CD4-positive, alpha-beta memory T cell (primary cell): ENCODE measurements at regions not wholly inside any gene's neighbourhood (a gene's known extent, or its start where the extent isn't known, plus 50 kb on each side); places are given as distances from the start of the nearest gene placed in this dataset.

ENCODE experiments used
- CTCF ChIA-PET: fragments of 350-600 bp; sonication (Branson Sonifier 250); formaldehyde crosslinking; loops from one replicate; lab custom pipeline; 2021; ENCODE audit warnings: inconsistent platforms; ENCODE audit not compliant: partially characterized antibody; lab: Charles Lee
- POLR2A ChIA-PET: fragments of 350-600 bp; sonication (Branson Sonifier 250); formaldehyde crosslinking; loops from one replicate; lab custom pipeline; 2021; ENCODE audit not compliant: partially characterized antibody; lab: Charles Lee
- DNase-seq, 5 donors: peaks; one replicate each; pipeline versions ENCODE4 v3.0.0 to v3.0.0-alpha.2; 2020 to 2022; ENCODE audit warnings: mixed read lengths in 1 of 5
- H3K27ac ChIP-seq: one replicate; pipeline ENCODE4 v1.7.0; 2013; ENCODE audit warnings: low read depth, low read length
- H3K27me3 ChIP-seq: 2 replicates; pipeline ENCODE4 v1.7.0; 2013; ENCODE audit warnings: mild to moderate bottlenecking, low read length, moderate library complexity; ENCODE audit not compliant: insufficient read depth
- H3K36me3 ChIP-seq: 2 replicates; pipeline ENCODE4 v1.7.0; 2013; ENCODE audit warnings: mild to moderate bottlenecking, low read length, moderate library complexity; ENCODE audit not compliant: insufficient read depth
- H3K4me1 ChIP-seq: 2 replicates; pipeline ENCODE4 v1.7.0; 2013; ENCODE audit warnings: mild to moderate bottlenecking, low read length, moderate library complexity; ENCODE audit not compliant: insufficient read depth
- H3K4me3 ChIP-seq, 2 donors: one replicate each; pipeline ENCODE4 v1.7.0; 2013; ENCODE audit warnings: low read length in 2 of 2, mild to moderate bottlenecking in 1 of 2
- H3K9me3 ChIP-seq, 2 donors: one replicate each; pipeline ENCODE4 v1.7.0; 2013; ENCODE audit warnings: low read length in 2 of 2, control low read depth in 1 of 2; ENCODE audit not compliant: control insufficient read depth in 1 of 2
- H3K27ac Mint-ChIP-seq, 7 donors: one replicate each; pipeline ENCODE4 v1.8.0; 2020 to 2021; ENCODE audit warnings: mixed read lengths in 7 of 7, mild to moderate bottlenecking in 6 of 7, inconsistent platforms in 3 of 7, moderate library complexity in 3 of 7
- H3K27me3 Mint-ChIP-seq, 2 donors: one replicate each; pipeline ENCODE4 v1.8.0; 2020 to 2021; ENCODE audit warnings: mixed read lengths in 2 of 2
- H3K36me3 Mint-ChIP-seq, 2 donors: one replicate each; pipeline ENCODE4 v1.8.0; 2020 to 2021; ENCODE audit warnings: mixed read lengths in 2 of 2, inconsistent platforms in 1 of 2, mild to moderate bottlenecking in 1 of 2
- H3K4me1 Mint-ChIP-seq, 4 donors: one replicate each; pipeline ENCODE4 v1.8.0; 2020 to 2021; ENCODE audit warnings: mixed read lengths in 4 of 4, mild to moderate bottlenecking in 1 of 4
- H3K4me3 Mint-ChIP-seq, 8 donors: one replicate each; pipeline ENCODE4 v1.8.0; 2020 to 2021; ENCODE audit warnings: mixed read lengths in 8 of 8, mild to moderate bottlenecking in 7 of 8, moderate library complexity in 6 of 8, inconsistent platforms in 3 of 8
- H3K9me3 Mint-ChIP-seq, 8 donors: one replicate each; pipeline ENCODE4 v1.8.0; 2020 to 2021; ENCODE audit warnings: mixed read lengths in 8 of 8, mild to moderate bottlenecking in 5 of 8, inconsistent platforms in 3 of 8, moderate library complexity in 1 of 8
- intact Hi-C: fragments of 100-400 bp; cut with micrococcal nuclease; formaldehyde crosslinking; loops from one replicate; pipeline ENCODE4 v1.15.1; 2023

DNA sequence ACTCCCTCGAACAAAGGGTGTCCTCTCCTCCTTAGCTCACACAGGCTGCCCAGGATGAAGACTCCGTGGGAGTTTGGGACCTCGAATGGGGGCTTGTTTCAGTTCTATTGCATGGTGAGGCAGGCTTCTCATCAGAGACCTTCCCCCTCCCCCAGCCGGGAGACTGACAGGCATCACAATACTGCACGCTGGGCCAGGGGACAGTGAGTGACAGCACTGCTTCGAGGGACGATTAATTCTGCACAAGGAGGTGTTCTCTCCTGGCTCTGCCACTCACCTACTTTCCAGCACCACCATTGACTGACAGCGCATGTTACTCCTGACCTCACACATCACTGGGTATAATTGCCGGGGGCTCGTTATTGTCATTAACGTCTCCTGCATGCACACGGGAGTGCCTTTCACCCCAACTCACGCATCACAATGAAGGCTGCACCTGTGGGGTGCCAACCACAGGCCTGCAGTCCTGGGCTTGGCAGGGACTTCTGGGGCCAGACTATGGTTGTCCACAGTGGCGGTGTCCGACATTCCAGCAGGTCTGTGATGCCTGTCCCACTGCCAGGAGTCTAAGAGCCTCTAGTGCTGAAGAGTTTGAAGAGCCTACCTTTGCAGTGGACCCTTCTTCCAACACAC lies 412.2 kb upstream of the TSHZ3 start:
- no peak overlapping the region for H3K4me3 Mint-ChIP-seq
- no peak overlapping the region for H3K4me3 ChIP-seq

DNA sequence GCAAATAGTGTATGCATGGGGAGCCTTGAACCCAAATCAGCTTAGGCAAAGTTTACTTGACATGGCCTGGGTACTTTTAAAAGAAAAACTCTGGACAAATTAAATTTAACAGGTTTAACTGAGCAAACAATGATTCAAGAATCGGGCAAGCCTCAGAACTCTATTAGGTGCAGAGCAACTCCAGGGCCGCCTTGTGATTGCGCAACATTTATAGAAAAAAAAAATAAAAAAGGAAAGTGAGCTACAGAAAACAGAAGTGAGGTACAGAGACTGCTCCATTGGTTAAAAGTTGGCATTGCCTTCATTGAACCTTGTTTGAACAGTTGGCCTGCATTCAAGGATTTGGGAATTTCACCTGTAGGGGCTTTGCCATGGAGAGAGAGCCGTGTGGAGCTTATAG lies 421.0 kb upstream of the TSHZ3 start:
- Mint-ChIP-seq H3K36me3 (no peaks in the 10 kb centered on the region), H3K27me3 (peaks cover 0 to 5% of the 10 kb centered on the region in 2 donors), H3K9me3 (peaks cover 0 to 5% (median 2%) of the 10 kb centered on the region in 8 donors), H3K27ac (peak overlapping the region in 1 of 7 donors; percentile 58), H3K4me1 (no peaks in the 10 kb centered on the region), H3K4me3 (no peak overlapping the region)
- Histone ChIP-seq H3K4me1 (no peaks in the 10 kb centered on the region), H3K27me3 (no peaks in the 10 kb centered on the region), H3K27ac (no peak overlapping the region), H3K9me3 (no peaks in the 10 kb centered on the region), H3K36me3 (no peaks in the 10 kb centered on the region), H3K4me3 (no peak overlapping the region)
- ChIA-PET POLR2A (no interaction called here), CTCF (no interaction called here)
- no peak for DNase-seq
- intact Hi-C loops: no loop called here

More for the DNA sequence above, 412.2 kb upstream of the TSHZ3 start:
- no peak for DNase-seq
- Mint-ChIP-seq H3K27ac (no peak overlapping the region), H3K27me3 (no peaks in the 10 kb centered on the region), H3K9me3 (peaks cover 2 to 8% (median 6%) of the 10 kb centered on the region in 8 donors), H3K36me3 (no peaks in the 10 kb centered on the region), H3K4me1 (no peaks in the 10 kb centered on the region)
- intact Hi-C loops: no loop called here
- Histone ChIP-seq H3K27me3 (no peaks in the 10 kb centered on the region), H3K36me3 (no peaks in the 10 kb centered on the region), H3K9me3 (no peaks in the 10 kb centered on the region), H3K4me1 (no peaks in the 10 kb centered on the region), H3K27ac (no peak overlapping the region)
- ChIA-PET CTCF (no interaction called here), POLR2A (no interaction called here)

DNA sequence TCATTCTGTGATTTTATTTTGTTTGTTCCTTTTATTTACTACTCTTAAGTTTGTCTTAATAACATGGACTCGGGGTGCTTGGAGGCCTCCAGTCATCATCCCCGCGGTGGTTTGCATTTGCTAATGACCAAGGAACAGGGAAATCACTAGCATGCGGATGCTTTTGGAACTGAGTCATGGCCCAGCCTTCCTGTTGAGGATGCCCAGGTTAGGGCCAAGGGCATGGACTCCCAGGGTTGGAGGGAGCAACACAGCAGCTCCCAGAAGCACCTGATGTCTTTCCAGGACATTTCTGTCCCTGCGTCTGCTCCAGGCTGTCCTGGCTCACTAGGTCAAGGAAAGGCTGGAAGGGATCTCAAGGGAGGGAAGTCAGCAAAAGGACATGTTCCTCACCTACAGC lies 423.7 kb upstream of the TSHZ3 start:
- POLR2A ChIA-PET: no interaction called here
- H3K27ac Mint-ChIP-seq: no peak overlapping the region

DNA sequence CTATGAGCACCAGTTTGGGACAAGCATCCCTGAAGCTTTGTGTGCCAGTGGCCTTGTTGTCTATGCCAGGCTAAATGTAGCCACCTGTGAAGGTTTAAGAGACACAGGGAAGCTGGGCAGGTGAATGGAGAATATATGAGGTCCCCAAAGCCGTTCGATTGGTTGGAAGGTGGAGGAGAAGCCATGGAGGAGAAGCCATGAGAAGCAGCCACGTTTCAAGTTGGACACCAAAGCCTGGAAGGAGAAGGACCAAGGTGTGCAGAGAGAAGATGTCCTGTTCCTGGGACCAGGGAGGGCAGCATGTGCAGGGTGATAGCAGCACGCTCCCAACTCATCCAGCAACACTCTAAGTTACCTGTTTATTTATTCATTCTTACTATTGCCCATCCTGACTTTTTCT lies 432.3 kb upstream of the TSHZ3 start:
- Histone ChIP-seq H3K36me3 (no peaks in the 10 kb centered on the region), H3K27me3 (no peaks in the 10 kb centered on the region), H3K27ac (no peak overlapping the region), H3K4me3 (no peak overlapping the region), H3K4me1 (no peaks in the 10 kb centered on the region), H3K9me3 (no peaks in the 10 kb centered on the region)
- H3K9me3 Mint-ChIP-seq: peaks cover 0 to 2% (median 0%) of the 10 kb centered on the region in 8 donors
- H3K36me3 Mint-ChIP-seq: no peaks in the 10 kb centered on the region
- intact Hi-C loops: no loop called here
- ChIA-PET CTCF (no interaction called here), POLR2A (no interaction called here)
- no peaks in the 10 kb centered on the region for H3K4me1 Mint-ChIP-seq
- peaks cover 0 to 4% of the 10 kb centered on the region in 2 donors for H3K27me3 Mint-ChIP-seq
- DNase-seq: no peak
- H3K27ac Mint-ChIP-seq: no peak overlapping the region
- no peak overlapping the region for H3K4me3 Mint-ChIP-seq

More for the DNA sequence above, 423.7 kb upstream of the TSHZ3 start:
- Histone ChIP-seq H3K9me3 (no peaks in the 10 kb centered on the region), H3K27me3 (no peaks in the 10 kb centered on the region), H3K27ac (no peak overlapping the region), H3K4me1 (no peaks in the 10 kb centered on the region), H3K36me3 (no peaks in the 10 kb centered on the region), H3K4me3 (no peak overlapping the region)
- intact Hi-C loops: no loop called here
- Mint-ChIP-seq H3K4me1 (no peaks in the 10 kb centered on the region), H3K4me3 (no peak overlapping the region), H3K9me3 (peaks cover 0 to 4% (median 0%) of the 10 kb centered on the region in 8 donors), H3K27me3 (no peaks in the 10 kb centered on the region), H3K36me3 (no peaks in the 10 kb centered on the region)
- no peak for DNase-seq
- CTCF ChIA-PET: no interaction called here

DNA sequence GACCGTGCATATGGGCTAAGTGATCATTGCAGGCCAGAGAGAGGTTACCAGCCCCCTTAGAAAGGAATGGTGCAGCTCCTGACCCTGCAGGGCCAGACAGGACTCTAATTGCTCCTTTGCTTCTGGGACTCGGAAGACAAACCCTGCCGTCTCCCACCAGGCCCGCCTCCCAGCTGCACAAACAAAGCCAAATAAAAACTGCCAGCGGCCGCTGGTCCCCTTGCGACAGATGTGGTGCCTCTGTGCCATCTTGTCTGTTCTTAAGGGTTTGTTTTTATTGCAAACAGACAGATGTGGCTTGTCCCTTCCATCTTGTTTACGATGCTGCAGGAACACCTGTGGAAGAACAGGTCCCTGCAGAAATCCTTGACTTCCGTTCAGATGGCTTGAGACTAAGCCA lies 434.4 kb upstream of the TSHZ3 start:
- no peak overlapping the region for H3K4me3 Mint-ChIP-seq
- no peaks in the 10 kb centered on the region for H3K9me3 ChIP-seq
- intact Hi-C loops: no loop called here
- no peak overlapping the region for H3K27ac ChIP-seq
- no peaks in the 10 kb centered on the region for H3K4me1 ChIP-seq
- DNase-seq: no peak
- peaks cover 0 to 2% (median 0%) of the 10 kb centered on the region in 8 donors for H3K9me3 Mint-ChIP-seq
- no peaks in the 10 kb centered on the region for H3K36me3 ChIP-seq
- no peaks in the 10 kb centered on the region for H3K36me3 Mint-ChIP-seq
- no peak overlapping the region for H3K27ac Mint-ChIP-seq
- H3K27me3 Mint-ChIP-seq: peaks cover 0 to 4% of the 10 kb centered on the region in 2 donors
- ChIA-PET CTCF (no interaction called here), POLR2A (no interaction called here)
- no peaks in the 10 kb centered on the region for H3K4me1 Mint-ChIP-seq
- H3K27me3 ChIP-seq: no peaks in the 10 kb centered on the region
- no peak overlapping the region for H3K4me3 ChIP-seq

DNA sequence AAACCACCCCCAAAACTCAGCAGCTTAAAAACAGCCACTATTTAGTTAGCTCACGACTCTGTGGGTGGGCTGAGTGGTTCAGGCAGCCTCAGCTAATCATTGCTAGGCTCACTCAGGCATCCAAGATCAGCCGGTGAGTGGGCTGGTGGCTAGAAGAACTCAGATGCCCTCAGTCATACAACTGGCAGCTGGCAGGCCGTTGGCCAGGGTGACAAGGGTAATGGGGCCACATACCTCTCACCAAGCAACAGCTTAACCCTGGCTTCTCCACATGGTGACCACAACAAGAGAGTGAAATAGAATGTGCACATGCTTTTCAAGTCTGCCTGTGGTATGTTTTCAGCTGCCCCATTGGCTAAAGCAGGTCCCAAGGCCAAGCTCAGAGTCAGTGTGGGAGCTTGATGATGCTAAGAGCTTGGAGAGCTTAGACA lies 435.4 kb upstream of the TSHZ3 start:
- Mint-ChIP-seq H3K4me3 (no peak overlapping the region), H3K27me3 (peaks cover 0 to 4% of the 10 kb centered on the region in 2 donors), H3K36me3 (no peaks in the 10 kb centered on the region), H3K9me3 (peaks cover 0 to 5% (median 2%) of the 10 kb centered on the region in 8 donors), H3K4me1 (no peaks in the 10 kb centered on the region), H3K27ac (no peak overlapping the region)
- Histone ChIP-seq H3K4me1 (no peaks in the 10 kb centered on the region), H3K9me3 (no peaks in the 10 kb centered on the region), H3K27ac (no peak overlapping the region), H3K27me3 (no peaks in the 10 kb centered on the region), H3K36me3 (no peaks in the 10 kb centered on the region), H3K4me3 (no peak overlapping the region)
- intact Hi-C loops: no loop called here
- DNase-seq: no peak
- ChIA-PET CTCF (no interaction called here), POLR2A (no interaction called here)

DNA sequence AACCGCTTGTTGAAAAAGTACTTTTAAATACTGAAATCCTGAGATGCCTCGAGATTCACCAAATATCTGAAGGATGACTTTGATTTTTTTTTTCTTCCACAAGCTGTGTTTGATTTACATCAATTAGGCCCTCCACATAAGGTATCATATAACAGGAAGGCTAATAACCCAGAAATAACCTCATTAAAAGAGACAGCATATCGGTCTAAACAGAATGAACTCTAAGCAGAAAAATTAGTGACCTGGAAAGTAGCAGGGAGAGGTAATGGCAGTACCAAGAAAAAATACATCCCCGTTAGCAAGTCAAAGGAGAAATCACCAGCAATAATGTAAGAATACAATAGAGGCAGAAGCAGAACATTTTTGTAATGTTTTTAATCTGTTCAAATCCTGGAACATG lies 452.4 kb upstream of the TSHZ3 start:
- Histone ChIP-seq H3K36me3 (no peaks in the 10 kb centered on the region), H3K4me1 (no peaks in the 10 kb centered on the region), H3K27me3 (no peaks in the 10 kb centered on the region), H3K4me3 (no peak overlapping the region), H3K9me3 (no peaks in the 10 kb centered on the region), H3K27ac (no peak overlapping the region)
- DNase-seq: no peak
- H3K9me3 Mint-ChIP-seq: peaks cover 0 to 13% (median 1%) of the 10 kb centered on the region in 8 donors
- intact Hi-C loops: no loop called here
- CTCF ChIA-PET: interaction anchor here (0.7 kb wide), 1 partner anchor 89 kb away, joined by 3 read pairs; no protein-coding TSS in a partner anchor
- H3K36me3 Mint-ChIP-seq: no peaks in the 10 kb centered on the region
- no peak overlapping the region for H3K27ac Mint-ChIP-seq
- POLR2A ChIA-PET: no interaction called here
- peaks cover 0 to 5% of the 10 kb centered on the region in 2 donors for H3K27me3 Mint-ChIP-seq
- H3K4me1 Mint-ChIP-seq: no peaks in the 10 kb centered on the region
- H3K4me3 Mint-ChIP-seq: no peak overlapping the region
